B cell (primary cell): ENCODE measurements at regions not wholly inside any gene's neighbourhood (a gene's known extent, or its start where the extent isn't known, plus 50 kb on each side); places are given as distances from the start of the nearest gene placed in this dataset.

Source experiments
- ATAC-seq: fragments of 200-7000 bp; cut with Tn5 transposase; one replicate; pipeline ENCODE4 v1.10.0; 2021; ENCODE audit warnings: low read depth, mild to moderate bottlenecking, moderate number of reproducible peaks, moderate library complexity
- CTCF ChIA-PET: fragments of 350-600 bp; sonication (Branson Sonifier 250); formaldehyde crosslinking; loops from one replicate; lab custom pipeline; 2021; ENCODE audit warnings: antibody characterized with exemption, inconsistent platforms; lab: Charles Lee
- POLR2A ChIA-PET: fragments of 350-600 bp; sonication (Branson Sonifier 250); formaldehyde crosslinking; loops from one replicate; lab custom pipeline; 2021; ENCODE audit warnings: antibody characterized with exemption; lab: Charles Lee
- DNase-seq: peaks from one replicate; pipeline ENCODE4 v3.0.0; 2013
- H2AFZ ChIP-seq: 2 replicates; pipeline ENCODE4 v1.6.1; 2012; ENCODE audit warnings: mild to moderate bottlenecking, low read depth, low read length; ENCODE audit not compliant: insufficient read depth, poor library complexity, severe bottlenecking
- H3K27ac ChIP-seq, 2 donors: 1 replicate in 1 of 2; 2 replicates in 1 of 2; pipeline ENCODE4 v1.5.1; 2012 to 2013; ENCODE audit warnings: low read length in 2 of 2, mild to moderate bottlenecking in 2 of 2, moderate library complexity in 1 of 2
- H3K27me3 ChIP-seq, 4 experiments: fragments of 200-600 bp in 1 of 4; sonication (generic) in 1 of 4; replicated peaks in 1 of 4; 1 replicate in 2 of 4; 2 replicates in 2 of 4; pipeline versions ENCODE4 v1.6.1 to v1.7.0; 2013 to 2016; ENCODE audit warnings: low read length in 3 of 4, mild to moderate bottlenecking in 2 of 4, mixed read lengths in 1 of 4, moderate library complexity in 1 of 4; ENCODE audit not compliant: insufficient read depth in 4 of 4, control insufficient read depth in 3 of 4; ENCODE audit errors: control extremely low read depth in 1 of 4
- H3K36me3 ChIP-seq, 2 experiments: replicated peaks in 1 of 2; 1 replicate in 1 of 2; 2 replicates in 1 of 2; pipeline versions ENCODE4 v1.6.1 to v1.7.1; 2013; ENCODE audit warnings: low read length in 1 of 2; ENCODE audit not compliant: insufficient read depth in 2 of 2, control insufficient read depth in 1 of 2; ENCODE audit errors: control extremely low read depth in 1 of 2, extremely low read depth in 1 of 2
- H3K4me1 ChIP-seq, 2 donors: fragments of 200-600 bp in 1 of 2; sonication (generic) in 1 of 2; 1 replicate in 1 of 2; 2 replicates in 1 of 2; pipeline versions ENCODE4 v1.5.1 to v1.6.1; 2013 to 2017; ENCODE audit warnings: low read length in 2 of 2; ENCODE audit not compliant: control insufficient read depth in 2 of 2, insufficient read depth in 2 of 2
- H3K4me2 ChIP-seq: replicated peaks from 2 replicates; pipeline ENCODE3; 2012; ENCODE audit warnings: mild to moderate bottlenecking, low read depth, low read length; ENCODE audit not compliant: poor library complexity, severe bottlenecking
- H3K4me3 ChIP-seq, 5 experiments: fragments of 200-600 bp in 1 of 5; sonication (generic) in 1 of 5; 1 replicate in 3 of 5; 2 replicates in 2 of 5; pipeline versions ENCODE4 v1.5.1 to v1.7.0; 2011 to 2016; ENCODE audit warnings: low read length in 4 of 5, mild to moderate bottlenecking in 4 of 5, low read depth in 2 of 5, control low read depth in 1 of 5, moderate library complexity in 1 of 5; ENCODE audit not compliant: insufficient read depth in 1 of 5; ENCODE audit errors: control extremely low read depth in 1 of 5, extremely low read depth in 1 of 5
- H3K79me2 ChIP-seq: fragments of 200-600 bp; sonication (generic); one replicate; pipeline ENCODE4 v1.6.0; 2016; ENCODE audit warnings: low read length; ENCODE audit not compliant: control insufficient read depth, insufficient read depth
- H3K9ac ChIP-seq: fragments of 200-600 bp; sonication (generic); 2 replicates; pipeline ENCODE4 v1.6.1; 2017; ENCODE audit warnings: mild to moderate bottlenecking, low read length, moderate library complexity
- H3K9me3 ChIP-seq, 3 donors: one replicate each; pipeline versions ENCODE4 v1.6.1 to v1.7.1; 2013; ENCODE audit warnings: low read length in 2 of 3; ENCODE audit not compliant: control insufficient read depth in 2 of 3, insufficient read depth in 1 of 3; ENCODE audit errors: control extremely low read depth in 1 of 3
- H4K20me1 ChIP-seq: 2 replicates; pipeline ENCODE4 v1.6.0; 2012; ENCODE audit warnings: mild to moderate bottlenecking, low read length; ENCODE audit not compliant: insufficient read depth, control insufficient read depth, poor library complexity, severe bottlenecking
- H3K27ac Mint-ChIP-seq: one replicate; pipeline ENCODE4 v1.8.0; 2021; ENCODE audit warnings: mixed read lengths
- H3K27me3 Mint-ChIP-seq: one replicate; pipeline ENCODE4 v1.8.0; 2021; ENCODE audit warnings: mixed read lengths
- H3K4me1 Mint-ChIP-seq: one replicate; pipeline ENCODE4 v1.8.0; 2021; ENCODE audit warnings: mixed read lengths
- H3K4me3 Mint-ChIP-seq: one replicate; pipeline ENCODE4 v1.8.0; 2021; ENCODE audit warnings: mixed read lengths
- H3K9me3 Mint-ChIP-seq: one replicate; pipeline ENCODE4 v1.8.0; 2022; ENCODE audit warnings: mixed read lengths; ENCODE audit not compliant: insufficient read depth
- CTCF ChIP-seq: fragments of 200-600 bp; IDR thresholded peaks from one replicate; pipeline ENCODE4 v1.8.0; 2022; ENCODE audit warnings: antibody characterized with exemption, mild to moderate bottlenecking
- EZH2 ChIP-seq: IDR thresholded peaks from 2 replicates; pipeline ENCODE4 v1.6.1; 2012; ENCODE audit warnings: borderline replicate concordance, low read depth, mild to moderate bottlenecking, moderate library complexity, low read length; ENCODE audit not compliant: insufficient read depth, poor library complexity, severe bottlenecking
- WGBS: methylation state at CpG from one replicate; pipeline ENCODE4 v1.1.5; 2013; ENCODE audit warnings: missing lambda C conversion rate; ENCODE audit not compliant: insufficient coverage; 5-methylcytosine and 5-hydroxymethylcytosine counted together
- intact Hi-C: fragments of 100-400 bp; cut with micrococcal nuclease; formaldehyde crosslinking; loops from one replicate; pipeline ENCODE4 v1.10.0; 2022

- H3K4me1 ChIP-seq = no peaks in the 10 kb centered on the region
- H3K27ac ChIP-seq = no peak overlapping the region
- no peaks in the 10 kb centered on the region for H3K27me3 ChIP-seq
- ATAC-seq (no peak), DNase-seq (no peak)
- Mint-ChIP-seq H3K4me3 (no peak overlapping the region), H3K9me3 (no peaks in the 10 kb centered on the region), H3K4me1 (no peaks in the 10 kb centered on the region), H3K27me3 (no peaks in the 10 kb centered on the region), H3K27ac (no peak overlapping the region)
- H3K9ac ChIP-seq = no peak overlapping the region
- TF ChIP-seq EZH2 (no peak), CTCF (no peak)
- no peak overlapping the region for H3K4me3 ChIP-seq
- H3K36me3 ChIP-seq = no peaks in the 10 kb centered on the region
- H3K4me2 ChIP-seq = no peak overlapping the region
- H3K79me2 ChIP-seq = no peaks in the 10 kb centered on the region
- H4K20me1 ChIP-seq = no peaks in the 10 kb centered on the region
- intact Hi-C loops = no loop called here
- H3K9me3 ChIP-seq = peaks cover 0 to 5% (median 0%) of the 10 kb centered on the region in 3 donors
- ChIA-PET POLR2A (no interaction called here), CTCF (no interaction called here)
- 70% methylated on average over 8 of the region's 8 CpGs for WGBS
- H2AFZ ChIP-seq = no peak overlapping the region
Observed at GRCh38 chr10:85420501-85421191, 945.9 kb downstream of the GRID1 start.

- TF ChIP-seq EZH2 = no peak
- TF ChIP-seq CTCF = no peak
- Histone ChIP-seq H3K4me3 (no peak overlapping the region), H4K20me1 (no peaks in the 10 kb centered on the region), H2AFZ (no peak overlapping the region), H3K36me3 (no peaks in the 10 kb centered on the region), H3K9me3 (peaks cover 0 to 5% (median 0%) of the 10 kb centered on the region in 3 donors), H3K4me1 (no peaks in the 10 kb centered on the region), H3K27ac (no peak overlapping the region), H3K27me3 (no peaks in the 10 kb centered on the region), H3K4me2 (no peak overlapping the region), H3K9ac (no peak overlapping the region), H3K79me2 (no peaks in the 10 kb centered on the region)
- Mint-ChIP-seq H3K9me3 (no peaks in the 10 kb centered on the region), H3K4me1 (no peaks in the 10 kb centered on the region), H3K4me3 (no peak overlapping the region), H3K27me3 (no peaks in the 10 kb centered on the region), H3K27ac (no peak overlapping the region)
- intact Hi-C loops = no loop called here
- 96% methylated on average over 3 of the region's 9 CpGs for WGBS
- no peak for ATAC-seq
- ChIA-PET POLR2A (no interaction called here), CTCF (no interaction called here)
- no peak for DNase-seq
Observed at GRCh38 chr10:85421421-85421820, 945.2 kb downstream of the GRID1 start.
